Smooth muscle cell (in vitro differentiated cells): ENCODE measurements at regions not wholly inside any gene's neighbourhood (a gene's known extent, or its start where the extent isn't known, plus 50 kb on each side); places are given as distances from the start of the nearest gene placed in this dataset.
"Not testable (repeated sequence)": the region's sequence is repeated elsewhere in the genome, so short reads cannot be mapped to it uniquely, and the experiment has no call there.

Experiments
- DNase-seq: peaks from one replicate; lab custom pipeline; 2025; ENCODE audit not compliant: unreplicated experiment; lab: John Stamatoyannopoulos, UW
- H2AFZ ChIP-seq: fragments of 200-600 bp; sonication (generic); 2 replicates; pipeline ENCODE4 v1.6.0; 2016; ENCODE audit warnings: antibody characterized with exemption, low read depth, mild to moderate bottlenecking
- H3F3A ChIP-seq: fragments of 200-600 bp; sonication (generic); 2 replicates; pipeline ENCODE4 v1.6.0; 2017; ENCODE audit warnings: antibody characterized with exemption, low read depth
- H3K27ac ChIP-seq: fragments of 200-600 bp; sonication (generic); 2 replicates; pipeline ENCODE4 v1.5.1; 2016; ENCODE audit warnings: low read depth, mild to moderate bottlenecking
- H3K27me3 ChIP-seq: fragments of 200-600 bp; sonication (generic); 2 replicates; pipeline ENCODE4 v1.6.1; 2016; ENCODE audit warnings: low read depth, mild to moderate bottlenecking
- H3K36me3 ChIP-seq: fragments of 200-600 bp; sonication (generic); 2 replicates; pipeline ENCODE4 v1.5.1; 2016; ENCODE audit warnings: low read depth
- H3K4me1 ChIP-seq: fragments of 200-600 bp; sonication (generic); 2 replicates; pipeline ENCODE4 v1.5.1; 2016; ENCODE audit warnings: low read depth
- H3K4me2 ChIP-seq: fragments of 200-600 bp; sonication (generic); 2 replicates; pipeline ENCODE4 v1.6.0; 2016; ENCODE audit warnings: mild to moderate bottlenecking
- H3K4me3 ChIP-seq: fragments of 200-600 bp; sonication (generic); 2 replicates; pipeline ENCODE4 v1.5.1; 2016; ENCODE audit warnings: mild to moderate bottlenecking
- H3K79me2 ChIP-seq: fragments of 200-600 bp; sonication (generic); 2 replicates; pipeline ENCODE4 v1.6.0; 2016; ENCODE audit warnings: low read depth, mild to moderate bottlenecking
- H3K9ac ChIP-seq: fragments of 200-600 bp; sonication (generic); 2 replicates; pipeline ENCODE4 v1.6.0; 2016; ENCODE audit warnings: low read depth
- H3K9me3 ChIP-seq: fragments of 200-600 bp; sonication (generic); replicated peaks from 2 replicates; pipeline ENCODE4 v1.5.1; 2016; ENCODE audit warnings: low read depth
- H4K20me1 ChIP-seq: fragments of 200-600 bp; sonication (generic); 2 replicates; pipeline ENCODE4 v1.6.0; 2016; ENCODE audit warnings: low read depth
- WGBS: methylation state at CpG from one replicate; pipeline ENCODE4 v1.1.7; 2016; ENCODE audit warnings: low lambda C conversion rate; 5-methylcytosine and 5-hydroxymethylcytosine counted together
- TF ChIP-seq, protein P1 (sequence below): fragments of 200-600 bp; sonication (generic); IDR thresholded peaks from 2 replicates; pipeline ENCODE4 v1.5.1; 2017; ENCODE audit warnings: borderline replicate concordance, mild to moderate bottlenecking, antibody characterized with exemption; ENCODE audit not compliant: insufficient read depth, poor library complexity, severe bottlenecking

GRCh38 chr13:63448692-63449091 lies 2033.0 kb upstream of the PCDH20 start:
- Histone ChIP-seq H3K27ac (no peak overlapping the region), H3K79me2 (no peaks in the 10 kb centered on the region), H3K9me3 (no peaks in the 10 kb centered on the region), H3K27me3 (no peaks in the 10 kb centered on the region), H3F3A (no peaks in the 10 kb centered on the region), H3K4me2 (no peak overlapping the region), H4K20me1 (no peaks in the 10 kb centered on the region), H3K9ac (no peak overlapping the region), H3K4me3 (no peak overlapping the region), H2AFZ (no peak overlapping the region), H3K36me3 (no peaks in the 10 kb centered on the region), H3K4me1 (no peaks in the 10 kb centered on the region)
- DNase-seq = no peak
- 93% methylated on average over 3 of the region's 3 CpGs for WGBS
- TF ChIP-seq, protein P1, sequence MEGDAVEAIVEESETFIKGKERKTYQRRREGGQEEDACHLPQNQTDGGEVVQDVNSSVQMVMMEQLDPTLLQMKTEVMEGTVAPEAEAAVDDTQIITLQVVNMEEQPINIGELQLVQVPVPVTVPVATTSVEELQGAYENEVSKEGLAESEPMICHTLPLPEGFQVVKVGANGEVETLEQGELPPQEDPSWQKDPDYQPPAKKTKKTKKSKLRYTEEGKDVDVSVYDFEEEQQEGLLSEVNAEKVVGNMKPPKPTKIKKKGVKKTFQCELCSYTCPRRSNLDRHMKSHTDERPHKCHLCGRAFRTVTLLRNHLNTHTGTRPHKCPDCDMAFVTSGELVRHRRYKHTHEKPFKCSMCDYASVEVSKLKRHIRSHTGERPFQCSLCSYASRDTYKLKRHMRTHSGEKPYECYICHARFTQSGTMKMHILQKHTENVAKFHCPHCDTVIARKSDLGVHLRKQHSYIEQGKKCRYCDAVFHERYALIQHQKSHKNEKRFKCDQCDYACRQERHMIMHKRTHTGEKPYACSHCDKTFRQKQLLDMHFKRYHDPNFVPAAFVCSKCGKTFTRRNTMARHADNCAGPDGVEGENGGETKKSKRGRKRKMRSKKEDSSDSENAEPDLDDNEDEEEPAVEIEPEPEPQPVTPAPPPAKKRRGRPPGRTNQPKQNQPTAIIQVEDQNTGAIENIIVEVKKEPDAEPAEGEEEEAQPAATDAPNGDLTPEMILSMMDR = no peak

GRCh38 chr13:63446329-63446728 lies 2030.7 kb upstream of the PCDH20 start:
- TF ChIP-seq, protein P1 = no peak
- H3K4me2 ChIP-seq = no peak overlapping the region
- H3K4me1 ChIP-seq = no peaks in the 10 kb centered on the region
- H3K36me3 ChIP-seq = no peaks in the 10 kb centered on the region
- H4K20me1 ChIP-seq = no peaks in the 10 kb centered on the region
- no peak overlapping the region for H3K27ac ChIP-seq
- no peaks in the 10 kb centered on the region for H3K79me2 ChIP-seq
- 76% methylated on average over 6 of the region's 6 CpGs for WGBS
- no peak overlapping the region for H2AFZ ChIP-seq
- no peak overlapping the region for H3K4me3 ChIP-seq
- H3K9me3 ChIP-seq = no peaks in the 10 kb centered on the region
- DNase-seq = no peak
- H3K27me3 ChIP-seq = no peaks in the 10 kb centered on the region
- no peaks in the 10 kb centered on the region for H3F3A ChIP-seq
- no peak overlapping the region for H3K9ac ChIP-seq

DNA sequence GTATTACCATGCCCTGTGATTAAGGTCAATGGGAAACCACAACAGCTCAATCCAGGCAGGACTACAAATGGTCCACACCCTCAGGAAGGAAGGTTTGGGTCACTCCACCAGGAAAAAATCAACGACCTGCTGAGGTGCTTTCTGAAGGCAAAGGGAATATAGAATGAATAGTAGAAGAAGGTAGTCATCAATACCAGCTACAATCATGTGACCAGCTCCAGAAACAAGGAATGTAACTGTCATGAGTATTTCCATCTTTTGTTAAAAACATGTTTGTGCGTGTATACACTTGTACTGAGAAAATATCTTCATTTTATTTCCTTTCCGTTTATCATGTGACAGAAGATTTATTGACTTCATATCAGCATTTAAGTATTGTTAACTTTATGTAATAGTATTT lies 2028.6 kb upstream of the PCDH20 start:
- not testable (repeated sequence) for H3K27ac ChIP-seq, DNase-seq, H4K20me1 ChIP-seq, H3K27me3 ChIP-seq, H3K9me3 ChIP-seq, H3K4me2 ChIP-seq, H3K36me3 ChIP-seq, H3K9ac ChIP-seq, H3K4me3 ChIP-seq, H2AFZ ChIP-seq, H3K4me1 ChIP-seq, H3K79me2 ChIP-seq, H3F3A ChIP-seq
- 95% methylated on average over 3 of the region's 3 CpGs for WGBS

GRCh38 chr13:63438951-63439350 lies 2023.3 kb upstream of the PCDH20 start:
- Histone ChIP-seq H3K27me3 (no peaks in the 10 kb centered on the region), H3K9ac (no peak overlapping the region), H3K9me3 (no peaks in the 10 kb centered on the region), H3K4me3 (no peak overlapping the region), H4K20me1 (no peaks in the 10 kb centered on the region), H3K36me3 (no peaks in the 10 kb centered on the region), H3F3A (peaks cover 3% of the 10 kb centered on the region), H3K79me2 (no peaks in the 10 kb centered on the region), H2AFZ (no peak overlapping the region), H3K4me1 (no peaks in the 10 kb centered on the region), H3K27ac (no peak overlapping the region), H3K4me2 (no peak overlapping the region)
- 41% methylated on average over 4 of the region's 4 CpGs for WGBS
- DNase-seq = no peak
- TF ChIP-seq, protein P1 = no peak
